HG02938 (cell line): ENCODE measurements at regions not wholly inside any gene's neighbourhood (a gene's known extent, or its start where the extent isn't known, plus 50 kb on each side); places are given as distances from the start of the nearest gene placed in this dataset.

ENCODE experiments used
- ATAC-seq: cut with Tn5 transposase; IDR thresholded peaks from one replicate; pipeline ENCODE4 v1.9.1; 2021; ENCODE audit warnings: mild to moderate bottlenecking, moderate library complexity; ENCODE audit not compliant: unreplicated experiment

DNA sequence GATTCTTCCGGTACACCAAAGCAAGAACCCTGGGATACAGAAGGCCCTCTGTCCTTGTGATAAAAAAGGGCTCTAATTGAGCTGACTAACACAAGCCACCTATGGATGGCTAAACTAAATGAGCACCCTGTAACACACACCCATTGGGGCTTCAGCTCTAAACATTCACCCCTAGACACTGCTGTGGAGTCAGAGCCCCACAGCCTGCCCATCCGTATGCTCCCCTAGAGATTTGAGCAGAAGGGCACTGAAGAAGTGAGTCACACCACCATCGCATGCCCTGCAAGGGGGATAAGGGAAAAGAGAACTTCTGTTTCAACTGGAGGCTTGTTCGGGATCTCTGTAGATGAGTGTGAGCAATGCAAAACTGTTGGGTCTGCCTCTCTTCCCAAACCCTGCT is 545.2 kb downstream of the KCTD8 start:
- ATAC-seq: no peak

DNA sequence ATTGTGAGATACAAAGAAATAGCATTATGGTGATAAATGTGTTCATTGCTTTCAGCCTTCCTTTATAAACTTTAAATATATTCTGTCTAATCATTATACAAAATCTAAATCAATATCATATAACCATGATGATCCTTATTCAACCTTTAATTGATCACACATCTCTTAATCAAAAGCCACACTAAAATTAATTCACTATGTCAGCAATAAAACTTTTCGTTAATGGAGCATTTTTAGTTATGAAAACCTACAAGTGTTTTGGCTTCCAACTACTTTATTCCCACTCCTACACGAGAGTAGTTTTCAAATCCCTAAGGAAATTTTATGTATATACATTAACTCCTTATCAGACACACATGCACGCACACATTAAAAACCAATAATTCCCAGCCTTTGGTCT is 530.2 kb downstream of the KCTD8 start:
- no peak for ATAC-seq

- no peak for ATAC-seq
These were observed 516.2 kb downstream of the KCTD8 start for GRCh38 chr4:43932448-43932847.

DNA sequence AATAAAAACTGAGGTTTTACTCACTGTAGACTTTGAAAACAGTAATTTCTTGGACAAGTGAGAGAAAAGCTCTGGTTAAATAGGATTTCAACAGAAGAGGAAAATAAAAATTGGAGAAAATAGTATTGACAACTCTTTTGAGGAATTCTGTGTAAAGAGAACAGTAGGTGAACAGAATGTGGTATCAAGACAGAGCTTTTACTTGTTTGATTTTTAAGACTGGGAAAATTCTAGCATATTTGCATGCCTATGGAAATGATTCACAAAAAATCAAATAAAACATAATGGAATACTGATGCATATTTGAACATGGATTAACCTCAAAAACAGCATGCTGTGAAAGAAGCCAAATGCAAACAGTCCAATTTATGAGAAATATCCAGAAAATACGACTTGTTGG is 504.6 kb downstream of the KCTD8 start:
- ATAC-seq: no peak

DNA sequence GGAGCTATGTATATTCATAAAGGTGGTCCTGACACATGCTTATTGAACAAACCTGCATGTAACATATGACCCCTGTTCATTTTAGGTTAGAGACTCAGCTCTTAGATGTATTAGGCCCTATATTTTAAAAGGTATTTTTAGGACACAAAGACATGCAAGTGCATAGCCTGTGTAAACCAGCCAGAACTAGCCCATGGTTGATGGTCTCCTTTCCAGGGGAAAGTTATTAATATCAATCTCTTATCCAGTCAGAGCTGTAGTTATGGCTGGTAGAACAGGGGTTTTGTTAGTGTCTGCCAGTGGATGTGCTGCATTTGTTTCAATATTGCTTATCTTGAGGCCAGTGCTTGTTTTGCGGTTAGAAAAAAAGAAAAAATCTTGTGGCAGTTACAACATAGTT is 488.6 kb downstream of the KCTD8 start:
- no peak for ATAC-seq

- ATAC-seq: no peak
These were observed 480.6 kb downstream of the KCTD8 start for GRCh38 chr4:43968011-43968410.

GRCh38 chr4:43983610-43984009 is 465.0 kb downstream of the KCTD8 start:
- ATAC-seq: no peak

DNA sequence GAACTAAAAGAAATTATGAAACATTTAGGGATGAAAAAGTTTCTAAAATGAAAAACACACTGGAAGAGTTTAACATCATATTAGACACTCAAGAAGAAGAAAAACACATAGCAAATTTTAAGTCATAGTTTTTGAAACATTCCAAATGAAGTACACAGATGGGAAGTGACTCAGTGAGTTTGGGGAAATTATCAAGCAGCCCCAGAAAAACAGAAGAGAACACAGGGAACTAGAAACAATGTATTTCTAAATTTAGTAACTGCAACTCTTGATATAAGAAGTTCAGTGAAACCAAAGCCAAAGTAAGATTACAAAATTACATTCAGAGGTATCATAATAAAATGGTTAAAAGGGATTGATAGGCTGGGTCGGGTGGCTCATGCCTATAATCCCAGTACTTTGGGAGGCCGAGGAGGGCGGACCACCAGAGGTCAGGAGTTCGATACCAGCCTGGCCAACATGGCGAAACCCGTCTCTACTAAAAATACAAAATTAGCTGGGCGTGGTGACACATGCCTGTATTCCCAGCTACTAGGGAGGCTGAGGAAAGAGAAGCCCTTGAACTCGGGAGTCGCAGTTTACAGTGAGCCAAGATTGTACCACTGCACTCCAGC is 461.2 kb downstream of the KCTD8 start:
- ATAC-seq: no peak

DNA sequence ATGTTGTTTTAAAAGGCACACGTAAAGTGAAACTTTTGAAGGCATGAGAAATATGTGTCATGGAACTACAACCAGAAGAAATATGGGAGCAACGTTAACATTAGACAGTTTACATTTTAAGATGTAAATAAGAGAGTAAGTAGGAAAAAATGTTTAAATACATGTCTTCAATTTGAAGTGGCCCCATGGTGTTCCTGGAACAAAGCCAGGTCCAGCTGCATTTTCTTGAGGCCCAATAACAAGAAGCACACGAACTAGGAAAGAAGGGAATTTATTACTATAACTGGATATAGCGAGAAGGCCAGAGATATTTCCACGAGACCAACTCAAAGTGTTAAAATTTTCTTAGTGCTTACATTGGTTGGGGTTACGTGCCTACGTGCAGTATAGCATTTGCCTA is 458.1 kb downstream of the KCTD8 start:
- ATAC-seq: no peak

DNA sequence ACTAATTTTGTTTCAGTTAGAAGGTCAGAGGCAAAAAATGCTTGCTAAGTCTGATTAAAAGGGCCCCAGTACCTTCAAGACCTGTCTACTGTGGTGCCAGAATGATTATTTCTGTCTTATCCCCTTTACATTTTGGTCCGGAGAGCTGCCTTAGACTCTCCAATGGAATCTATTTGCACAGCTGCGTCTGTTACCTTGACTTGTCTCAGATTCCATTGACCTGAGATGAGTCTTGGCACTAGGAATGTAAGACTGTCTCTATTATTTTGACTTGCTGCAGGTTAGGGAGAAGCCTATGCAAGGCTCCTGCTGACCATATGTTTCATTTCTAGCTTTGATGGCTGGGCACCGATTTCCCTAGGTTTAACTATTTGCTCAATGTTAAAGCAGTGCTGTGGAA is 457.6 kb downstream of the KCTD8 start:
- no peak for ATAC-seq

DNA sequence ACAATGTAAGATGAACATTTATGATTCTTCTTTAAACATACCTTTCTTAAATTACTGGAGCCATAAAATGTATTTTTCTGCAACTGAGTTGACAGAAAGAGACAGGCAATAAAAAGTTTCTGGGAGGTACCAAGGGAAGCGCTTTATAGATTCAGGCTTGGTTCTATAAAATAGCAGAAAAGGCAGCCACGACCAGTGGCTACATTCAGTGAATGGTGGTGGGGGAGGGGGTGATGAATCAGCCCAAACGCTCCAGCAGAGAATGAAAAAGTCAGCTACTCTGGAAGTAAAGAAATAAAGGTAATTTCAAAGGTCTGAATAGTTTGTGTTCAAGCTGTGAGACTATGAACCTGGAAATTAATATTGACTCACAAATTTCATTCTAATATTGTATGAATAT is 456.1 kb downstream of the KCTD8 start:
- ATAC-seq: no peak

DNA sequence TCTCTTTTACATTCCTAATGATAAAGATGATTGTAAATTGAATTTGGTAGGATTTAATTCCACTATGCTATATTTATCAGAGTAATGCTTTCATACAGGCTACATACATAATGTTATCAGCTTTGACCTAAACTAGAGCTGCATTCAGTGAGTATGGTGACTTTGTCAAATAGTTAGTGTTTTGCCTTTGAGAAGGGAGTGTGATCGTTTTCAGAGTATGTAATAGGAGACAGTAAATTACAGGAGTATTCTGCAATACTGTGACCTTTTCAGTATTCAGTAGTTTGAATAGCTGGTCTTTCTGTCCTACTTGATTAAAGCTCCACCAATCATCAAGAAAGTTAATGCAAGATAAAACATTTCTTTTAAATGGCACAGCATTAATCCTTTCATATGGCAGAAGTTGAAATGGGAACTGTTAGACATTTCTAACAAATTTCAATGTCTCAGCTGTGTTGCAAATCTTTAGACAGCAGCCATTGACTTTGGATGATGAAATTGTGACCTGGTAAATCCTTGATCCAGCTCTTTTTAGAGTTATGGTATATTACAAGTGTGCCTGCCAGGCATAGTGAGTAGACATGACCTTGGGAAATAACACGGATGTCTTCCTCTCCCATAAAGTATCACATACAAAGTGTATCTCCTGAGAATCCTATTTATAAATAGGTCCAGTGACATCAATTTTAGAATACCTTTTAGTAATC is 455.3 kb downstream of the KCTD8 start:
- no peak for ATAC-seq

GRCh38 chr4:43999669-44000068 is 448.9 kb downstream of the KCTD8 start:
- no peak for ATAC-seq

DNA sequence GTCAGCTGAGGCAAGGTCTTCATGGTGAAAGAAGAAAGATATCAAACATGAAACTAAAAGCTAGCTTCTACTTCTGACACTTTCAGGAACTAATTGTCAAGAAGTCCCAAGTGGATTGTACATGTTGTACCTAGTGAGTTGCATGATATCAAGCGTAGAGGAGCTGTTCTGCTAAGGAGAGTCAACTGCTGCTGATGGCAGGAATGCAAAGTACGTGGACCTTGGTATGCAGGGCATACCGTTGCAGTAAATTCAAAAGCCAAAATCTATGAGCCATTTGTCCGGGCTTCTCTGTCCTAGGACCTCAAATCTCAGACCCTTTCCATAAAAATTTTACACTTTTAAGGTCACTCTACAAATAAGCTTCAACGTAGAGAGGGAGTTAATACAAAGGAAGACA is 446.2 kb downstream of the KCTD8 start:
- ATAC-seq: no peak

GRCh38 chr4:44016570-44017421 is 431.8 kb downstream of the KCTD8 start:
- no peak for ATAC-seq

DNA sequence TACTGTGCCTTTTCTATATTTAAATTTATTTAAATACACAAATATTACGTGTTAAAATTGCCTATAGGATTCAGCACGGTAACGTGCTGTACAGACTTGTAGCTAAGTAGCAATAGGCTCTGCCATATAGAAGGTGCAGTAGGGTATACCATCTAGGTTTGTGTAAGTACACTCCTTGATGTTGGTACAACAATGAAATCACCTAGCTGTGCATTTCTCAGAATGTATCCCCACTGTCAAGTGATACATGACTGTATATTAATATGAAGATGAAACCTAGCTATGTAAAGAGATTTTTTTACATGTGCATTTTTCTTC is 431.2 kb downstream of the KCTD8 start:
- no peak for ATAC-seq

GRCh38 chr4:44019721-44020120 is 428.9 kb downstream of the KCTD8 start:
- no peak for ATAC-seq

- no peak for ATAC-seq
These were observed 423.1 kb downstream of the KCTD8 start for GRCh38 chr4:44025376-44026020.

GRCh38 chr4:44038811-44039210 is 409.8 kb downstream of the KCTD8 start:
- ATAC-seq: no peak

DNA sequence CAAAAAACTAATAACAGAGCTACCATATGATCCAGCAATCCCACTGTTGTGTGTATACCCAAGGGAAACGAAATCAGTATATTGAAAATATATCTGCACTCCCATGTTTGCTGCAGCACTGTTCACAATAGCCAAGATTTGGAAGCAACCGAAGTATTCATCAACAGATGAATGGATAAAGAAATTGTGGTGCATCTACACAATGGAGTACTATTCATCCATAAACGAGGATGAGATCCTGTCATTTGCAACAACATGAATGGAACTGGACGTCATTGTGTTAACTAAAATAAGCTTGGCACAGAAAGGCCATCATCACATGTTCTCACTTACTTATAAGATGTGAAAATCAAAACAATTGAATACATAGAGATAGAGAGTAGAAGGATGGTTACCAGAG is 402.1 kb downstream of the KCTD8 start:
- ATAC-seq: no peak

DNA sequence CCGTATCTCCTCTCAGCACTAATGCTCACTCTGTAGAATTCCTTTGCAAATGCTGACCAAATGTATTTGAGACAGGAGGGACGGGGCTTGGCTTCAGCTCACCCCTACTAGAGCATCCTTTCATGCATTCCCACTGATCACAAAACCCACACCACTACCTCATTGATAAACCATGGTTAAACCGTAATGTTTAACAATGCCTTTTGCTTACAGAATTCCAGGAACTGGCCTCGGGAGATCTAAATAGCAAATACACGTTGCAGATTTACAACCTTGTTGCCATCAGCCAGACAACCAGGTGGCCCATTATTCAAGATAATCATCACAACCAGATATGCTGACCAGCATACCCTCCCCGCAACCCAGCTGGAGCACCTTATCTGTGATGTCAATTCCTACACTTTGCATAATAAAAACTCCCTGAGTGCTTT is 391.9 kb downstream of the KCTD8 start:
- ATAC-seq: no peak

DNA sequence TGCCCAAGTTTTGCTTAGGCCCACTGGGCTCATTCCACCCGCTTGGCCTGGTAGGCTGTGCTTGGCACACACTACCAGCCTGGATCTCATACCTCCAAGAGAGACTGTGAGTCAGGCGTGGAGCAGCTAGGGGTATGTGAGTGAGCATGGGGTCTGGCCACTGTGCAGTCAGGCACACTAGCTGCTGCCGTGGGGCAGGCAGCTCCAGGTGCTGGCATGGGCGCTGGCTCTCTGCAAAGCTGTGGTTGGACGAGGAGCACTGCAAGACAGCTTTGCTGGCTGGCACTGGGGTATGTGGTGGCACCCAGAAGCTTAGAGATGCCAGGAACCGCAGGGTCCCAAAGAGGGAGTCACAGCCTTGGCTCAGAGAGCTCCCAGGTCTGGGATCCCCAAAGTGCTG is 377.8 kb downstream of the KCTD8 start:
- ATAC-seq: no peak
